HG03108 (cell line): ENCODE measurements at regions not wholly inside any gene's neighbourhood (a gene's known extent, or its start where the extent isn't known, plus 50 kb on each side); places are given as distances from the start of the nearest gene placed in this dataset.

Experiments used
- ATAC-seq: cut with Tn5 transposase; IDR thresholded peaks from one replicate; pipeline ENCODE4 v1.9.1; 2021; ENCODE audit warnings: moderate library complexity; ENCODE audit not compliant: unreplicated experiment

- no peak for ATAC-seq
These were observed 295.5 kb downstream of the DTWD2 start for GRCh38 chr5:118692811-118693342.

DNA sequence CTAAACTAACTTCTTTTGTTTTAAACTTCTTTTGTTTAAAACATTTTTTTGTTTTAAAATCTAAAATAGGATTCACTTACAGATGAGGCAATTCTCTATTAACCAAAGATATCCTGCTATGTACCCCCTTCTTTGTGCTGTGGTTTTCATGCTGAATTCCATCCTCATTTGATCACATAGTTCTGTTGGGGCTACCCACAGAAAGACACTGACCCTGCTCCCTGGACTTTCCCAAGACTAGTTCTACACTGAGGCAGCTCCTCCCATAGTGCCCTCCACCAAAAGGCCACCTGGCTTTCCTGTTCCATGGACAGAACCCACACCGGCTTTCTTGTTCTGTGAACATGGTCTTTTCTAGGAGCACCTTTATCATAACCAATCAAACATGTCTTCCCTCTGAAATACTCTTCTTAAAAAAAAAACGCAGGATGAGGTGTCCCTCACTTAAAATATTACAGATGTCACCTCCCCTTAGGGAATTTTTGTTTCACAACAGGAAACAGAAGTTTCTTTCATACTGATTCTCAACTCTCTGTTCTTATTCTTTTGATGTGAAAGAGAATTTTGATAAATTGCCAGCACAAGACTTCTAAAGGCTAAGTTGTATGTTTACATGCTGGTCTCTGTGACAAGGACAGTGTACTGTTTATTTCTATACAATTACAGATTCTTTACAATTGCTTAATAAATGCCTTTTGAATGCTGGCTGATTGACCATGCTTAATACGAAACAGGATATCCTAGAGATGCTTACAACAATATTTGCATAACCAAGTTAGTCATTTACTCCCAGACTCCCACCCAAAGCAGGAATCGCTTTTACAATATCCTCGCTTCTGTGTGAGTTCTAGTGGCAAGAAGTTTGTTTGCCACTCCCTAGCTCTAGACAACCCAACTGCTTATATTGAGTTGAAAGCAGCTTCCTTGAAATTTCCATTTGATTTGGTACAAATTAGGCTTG, 300.4 kb downstream of the DTWD2 start:
- ATAC-seq = no peak

DNA sequence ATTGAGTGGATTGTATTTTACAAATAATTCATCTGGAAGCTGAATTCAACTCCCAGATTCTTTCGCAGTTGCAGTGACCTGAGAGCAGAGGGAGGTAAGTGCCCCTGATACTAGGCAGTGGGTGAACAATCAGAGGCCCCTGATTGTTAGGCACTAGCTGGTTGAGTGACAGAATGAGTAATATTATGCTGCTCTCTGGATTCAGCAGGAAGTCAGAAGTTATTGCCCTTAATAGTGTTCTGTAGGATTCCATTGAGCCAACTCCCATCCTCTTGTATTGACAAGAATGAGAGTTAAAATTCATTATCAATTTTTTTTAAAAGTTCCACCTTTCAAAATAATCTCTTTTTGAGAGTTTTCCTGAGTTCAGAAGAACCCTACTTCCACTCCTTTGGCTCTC, 301.2 kb downstream of the DTWD2 start:
- no peak for ATAC-seq

- no peak for ATAC-seq
These were observed 306.7 kb downstream of the DTWD2 start for GRCh38 chr5:118681655-118682054.

- no peak for ATAC-seq
These were observed 308.9 kb downstream of the DTWD2 start for GRCh38 chr5:118679264-118679940.

- no peak for ATAC-seq
These were observed 309.6 kb downstream of the DTWD2 start for GRCh38 chr5:118678746-118679145.

GRCh38 chr5:118675247-118675646, 313.1 kb downstream of the DTWD2 start:
- no peak for ATAC-seq

GRCh38 chr5:118657576-118657975, 330.8 kb downstream of the DTWD2 start:
- no peak for ATAC-seq

- no peak for ATAC-seq
These were observed 334.5 kb downstream of the DTWD2 start for GRCh38 chr5:118653872-118654271.

- no peak for ATAC-seq
These were observed 335.2 kb downstream of the DTWD2 start for GRCh38 chr5:118653183-118653582.

DNA sequence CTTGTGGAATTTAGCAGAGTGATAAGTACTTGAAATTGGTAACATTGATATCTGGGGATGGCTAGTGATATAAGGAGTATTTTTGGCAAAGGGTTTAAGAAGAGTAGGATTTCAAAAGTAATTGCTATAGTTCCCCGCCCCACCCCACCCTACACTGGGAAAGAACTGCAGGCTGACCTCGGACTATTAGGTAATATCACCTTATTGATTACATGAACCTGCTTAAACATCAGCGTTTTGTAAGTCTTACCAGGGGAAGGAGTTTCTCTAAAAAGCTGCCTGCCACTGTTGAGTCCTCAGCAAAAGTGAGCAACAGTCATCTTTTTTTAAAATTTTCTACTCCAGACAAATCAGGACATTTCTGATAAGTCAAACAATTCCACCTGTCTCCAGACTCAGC, 337.3 kb downstream of the DTWD2 start:
- no peak for ATAC-seq

GRCh38 chr5:118647587-118647986, 340.8 kb downstream of the DTWD2 start:
- ATAC-seq = no peak

DNA sequence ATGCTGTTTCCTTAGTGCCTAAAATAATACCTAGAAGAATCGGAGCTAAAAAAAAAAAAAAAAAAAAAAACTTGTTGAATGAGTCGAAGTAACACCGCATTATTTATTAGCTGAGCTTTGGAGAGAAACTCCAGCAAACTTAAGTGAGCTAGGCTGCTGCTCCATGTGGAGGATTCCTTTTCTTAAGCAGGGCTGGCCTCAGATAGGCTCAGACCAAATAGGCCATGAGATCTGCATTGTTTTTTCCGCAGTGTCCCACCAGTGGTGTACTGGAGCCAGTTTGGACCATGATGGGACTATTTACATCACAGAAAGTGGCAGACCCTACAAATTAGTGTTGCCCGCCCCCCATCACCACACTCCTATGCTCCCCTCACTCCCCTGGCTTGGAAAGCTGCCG, 341.4 kb downstream of the DTWD2 start:
- ATAC-seq = no peak

- ATAC-seq = no peak
These were observed 350.2 kb downstream of the DTWD2 start for GRCh38 chr5:118637947-118638670.

- ATAC-seq = no peak
These were observed 359.5 kb downstream of the DTWD2 start for GRCh38 chr5:118628660-118629354.

DNA sequence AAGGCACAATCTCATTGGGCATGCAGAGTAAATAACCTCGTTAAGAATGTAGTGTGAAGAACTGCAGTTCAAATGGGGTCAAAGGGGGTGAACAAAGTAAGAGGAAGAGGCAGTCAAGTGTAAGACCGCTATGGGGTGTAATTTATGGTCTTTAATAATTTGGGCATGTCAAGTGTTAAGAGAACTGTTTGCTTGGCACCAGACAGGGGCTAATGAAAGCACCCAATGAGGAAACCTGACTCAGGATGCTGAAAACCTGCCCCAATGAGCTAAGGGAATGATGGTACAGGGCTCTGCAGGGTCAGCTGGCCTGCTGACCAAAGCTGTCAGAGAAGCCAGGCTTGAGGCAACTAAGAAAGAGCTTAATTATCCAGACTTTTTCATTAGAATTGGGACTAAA, 368.1 kb downstream of the DTWD2 start:
- no peak for ATAC-seq

GRCh38 chr5:118619823-118620222, 368.5 kb downstream of the DTWD2 start:
- ATAC-seq = no peak

DNA sequence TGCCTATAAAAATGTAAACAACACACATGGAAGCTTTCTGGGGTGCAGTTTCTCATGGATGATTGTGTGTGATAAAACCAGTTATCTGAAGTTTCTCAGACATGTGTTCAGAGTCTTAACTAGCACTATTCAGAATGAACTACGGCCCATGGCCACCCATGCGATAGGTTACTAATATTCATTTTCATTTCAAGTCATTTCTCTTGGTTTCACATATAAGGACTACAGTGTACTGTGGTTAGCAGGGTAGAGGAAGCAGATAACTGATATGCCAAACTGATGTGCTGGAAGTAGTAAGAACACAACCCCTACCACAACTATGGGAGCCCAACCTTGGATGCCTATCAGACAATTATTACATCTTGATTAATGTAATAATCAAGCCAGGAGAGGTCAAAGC, 372.1 kb downstream of the DTWD2 start:
- no peak for ATAC-seq

DNA sequence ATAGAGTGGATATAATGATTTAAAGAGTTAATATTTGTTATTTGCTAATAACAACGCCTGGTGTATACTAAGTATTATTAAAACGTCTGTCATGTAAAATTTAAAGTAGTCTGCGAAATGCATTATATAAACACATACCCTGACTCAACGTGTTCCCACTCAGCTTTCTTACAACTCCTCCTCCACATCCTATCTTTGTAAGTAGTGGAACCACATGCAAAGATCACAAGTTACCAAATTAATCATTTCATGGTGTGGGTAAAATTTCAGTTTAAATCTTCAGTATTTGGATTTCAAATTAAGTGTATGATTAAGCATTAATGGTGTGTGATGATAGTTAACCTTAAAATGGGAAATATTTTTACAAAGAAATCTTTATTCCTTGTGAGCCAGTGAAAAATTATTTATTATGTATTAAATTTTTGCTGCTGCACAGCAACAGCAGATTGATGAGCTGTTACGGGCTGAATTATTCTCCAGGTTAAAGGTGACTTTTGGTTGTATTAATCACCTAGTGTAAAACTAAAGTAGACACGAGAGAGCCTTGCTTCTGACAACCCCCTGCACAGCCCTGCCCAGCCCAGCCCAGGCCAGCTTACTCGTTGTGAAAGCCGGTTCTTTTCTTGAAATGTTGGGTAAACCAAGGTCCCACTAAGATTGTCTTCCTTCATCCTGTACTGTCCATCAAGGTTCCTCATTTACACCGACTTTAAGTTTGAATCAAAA, 373.5 kb downstream of the DTWD2 start:
- ATAC-seq = no peak

- no peak for ATAC-seq
These were observed 376.9 kb downstream of the DTWD2 start for GRCh38 chr5:118611332-118611945.
